SK-N-SH (cell line): ENCODE measurements at regions not wholly inside any gene's neighbourhood (a gene's known extent, or its start where the extent isn't known, plus 50 kb on each side); places are given as distances from the start of the nearest gene placed in this dataset.

ENCODE experiments used
- CTCF ChIA-PET: fragments of 300-600, 350-600 bp; formaldehyde crosslinking; extraction: SDS; loops from one replicate; lab custom pipeline; 2021; lab: Yijun Ruan, JAX
- POLR2A ChIA-PET: fragments of 350-600 bp; sonication (Branson Sonifier 250); formaldehyde crosslinking; extraction: SDS; loops from one replicate; lab custom pipeline; 2020; ENCODE audit warnings: antibody characterized with exemption, inconsistent platforms; lab: Yijun Ruan, JAX
- DNase-seq: peaks from one replicate; pipeline ENCODE4 v3.0.0; 2012
- H2AFZ ChIP-seq: fragments of 200-600 bp; sonication (generic); 2 replicates; pipeline ENCODE4 v1.8.1; 2016; ENCODE audit warnings: antibody characterized with exemption, mild to moderate bottlenecking, low read depth
- H3F3A ChIP-seq: fragments of 200-600 bp; sonication (generic); replicated peaks from 2 replicates; pipeline ENCODE3; 2016; ENCODE audit warnings: antibody characterized with exemption, mild to moderate bottlenecking; ENCODE audit not compliant: insufficient read depth
- H3K27ac ChIP-seq, 2 experiments: fragments of 200-500 bp in 1 of 2; fragments of 200-600 bp in 1 of 2; sonication (Bioruptor generic) in 1 of 2; sonication (generic), shearing (Covaris generic) in 1 of 2; 2 replicates each; pipeline versions ENCODE4 v1.5.1 to v1.6.1; 2014 to 2016; ENCODE audit warnings: low read depth in 2 of 2, inconsistent platforms in 1 of 2, low read length in 1 of 2, mild to moderate bottlenecking in 1 of 2, mixed read lengths in 1 of 2
- H3K27me3 ChIP-seq: fragments of 200-600 bp; sonication (generic), shearing (Covaris generic); 2 replicates; pipeline ENCODE4 v1.6.1; 2016; ENCODE audit warnings: mixed run types; ENCODE audit not compliant: insufficient read depth
- H3K36me3 ChIP-seq, 2 experiments: fragments of 200-500 bp in 1 of 2; fragments of 200-600 bp in 1 of 2; sonication (Bioruptor generic) in 1 of 2; sonication (generic) in 1 of 2; replicated peaks in 1 of 2; 2 replicates each; pipeline versions ENCODE3 to v1.5.1; 2014 to 2016; ENCODE audit warnings: low read length in 1 of 2, mild to moderate bottlenecking in 1 of 2; ENCODE audit not compliant: insufficient read depth in 2 of 2, control insufficient read depth in 1 of 2
- H3K4me1 ChIP-seq, 2 experiments: fragments of 200-500 bp in 1 of 2; fragments of 200-600 bp in 1 of 2; sonication (Bioruptor generic) in 1 of 2; sonication (generic), shearing (Covaris generic) in 1 of 2; 2 replicates each; pipeline versions ENCODE4 v1.5.1 to v1.6.1; 2014 to 2016; ENCODE audit warnings: low read depth in 1 of 2, low read length in 1 of 2, mixed run types in 1 of 2; ENCODE audit not compliant: insufficient read depth in 2 of 2, control insufficient read depth in 1 of 2
- H3K4me2 ChIP-seq: fragments of 200-600 bp; sonication (generic), shearing (Covaris generic); 2 replicates; pipeline ENCODE4 v1.6.1; 2017; ENCODE audit warnings: mixed run types
- H3K4me3 ChIP-seq, 2 experiments: fragments of 200-500 bp in 1 of 2; fragments of 200-600 bp in 1 of 2; sonication (Bioruptor generic) in 1 of 2; sonication (generic), shearing (Covaris generic) in 1 of 2; 2 replicates each; pipeline versions ENCODE4 v1.5.1 to v1.8.1; 2014 to 2016; ENCODE audit warnings: low read depth in 2 of 2, inconsistent platforms in 1 of 2, low read length in 1 of 2, mild to moderate bottlenecking in 1 of 2, mixed read lengths in 1 of 2, moderate library complexity in 1 of 2
- H3K79me2 ChIP-seq: fragments of 200-600 bp; sonication (generic); 2 replicates; pipeline ENCODE4 v1.8.1; 2017; ENCODE audit warnings: mild to moderate bottlenecking; ENCODE audit not compliant: insufficient read depth
- H3K9ac ChIP-seq: fragments of 200-600 bp; sonication (generic); 2 replicates; pipeline ENCODE4 v1.6.1; 2017; ENCODE audit warnings: mixed run types
- H3K9me2 ChIP-seq: fragments of 200-600 bp; sonication (generic); 2 replicates; pipeline ENCODE4 v1.6.1; 2017; ENCODE audit warnings: mixed run types
- H3K9me3 ChIP-seq: fragments of 200-600 bp; sonication (generic); 2 replicates; pipeline ENCODE4 v1.6.1; 2017; ENCODE audit warnings: mixed run types, mild to moderate bottlenecking, moderate library complexity
- H4K20me1 ChIP-seq: fragments of 200-600 bp; sonication (generic); 2 replicates; pipeline ENCODE4 v1.6.1; 2017; ENCODE audit warnings: mild to moderate bottlenecking, mixed run types; ENCODE audit not compliant: insufficient read depth
- CHD2 ChIP-seq: fragments of 150-350 bp; IDR thresholded peaks from 2 replicates; pipeline ENCODE4 v1.6.1; 2018; ENCODE audit warnings: low read length; ENCODE audit not compliant: partially characterized antibody
- ELF1 ChIP-seq: IDR thresholded peaks from 2 replicates; pipeline ENCODE4 v1.4.0; 2012
- EZH2phosphoT487 ChIP-seq: fragments of 200-600 bp; sonication (generic); IDR thresholded peaks from 2 replicates; pipeline ENCODE4 v1.6.1; 2017; ENCODE audit warnings: low read depth, mixed run types, mild to moderate bottlenecking, antibody characterized with exemption, moderate library complexity, borderline replicate concordance
- FOXM1 ChIP-seq: IDR thresholded peaks from 2 replicates; pipeline ENCODE4 v1.4.0; 2012; ENCODE audit warnings: low read depth, mild to moderate bottlenecking
- GABPA ChIP-seq: IDR thresholded peaks from 2 replicates; pipeline ENCODE4 v1.4.0; 2012; ENCODE audit warnings: low read depth, mild to moderate bottlenecking
- JUND ChIP-seq: IDR thresholded peaks from 2 replicates; pipeline ENCODE4 v1.4.0; 2012
- NFIC ChIP-seq: IDR thresholded peaks from 2 replicates; pipeline ENCODE4 v1.4.0; 2012; ENCODE audit warnings: borderline replicate concordance
- NRF1 ChIP-seq: IDR thresholded peaks from 2 replicates; pipeline ENCODE4 v1.6.1; 2012; ENCODE audit warnings: low read depth, mild to moderate bottlenecking, low read length
- PBX3 ChIP-seq: IDR thresholded peaks from 2 replicates; pipeline ENCODE4; 2012
- RAD21 ChIP-seq: IDR thresholded peaks from 2 replicates; pipeline ENCODE4 v1.6.1; 2012; ENCODE audit warnings: mild to moderate bottlenecking, low read length
- SIN3A ChIP-seq: IDR thresholded peaks from 2 replicates; pipeline ENCODE4 v1.6.1; 2012; ENCODE audit warnings: low read depth, mild to moderate bottlenecking, low read length, moderate library complexity, borderline replicate concordance
- SMC3 ChIP-seq: IDR thresholded peaks from 2 replicates; pipeline ENCODE4 v1.6.1; 2012; ENCODE audit warnings: low read depth, low read length, improper control_type of control experiment
- TAF1 ChIP-seq: IDR thresholded peaks from 2 replicates; pipeline ENCODE4 v1.6.1; 2012; ENCODE audit warnings: low read depth, mild to moderate bottlenecking, low read length, moderate library complexity, borderline replicate concordance
- TEAD4 ChIP-seq: IDR thresholded peaks from 2 replicates; pipeline ENCODE4 v1.4.0; 2012; ENCODE audit warnings: mild to moderate bottlenecking, borderline replicate concordance; ENCODE audit not compliant: insufficient read depth
- USF1 ChIP-seq: IDR thresholded peaks from 2 replicates; pipeline ENCODE4 v1.4.0; 2012; ENCODE audit warnings: low read depth, borderline replicate concordance
- YY1 ChIP-seq: IDR thresholded peaks from 2 replicates; pipeline ENCODE4 v1.4.0; 2012; ENCODE audit warnings: low read depth, mild to moderate bottlenecking
- WGBS: methylation state at CpG from one replicate; pipeline ENCODE4 v1.1.6; 2017; ENCODE audit warnings: low lambda C conversion rate; 5-methylcytosine and 5-hydroxymethylcytosine counted together
- TF ChIP-seq, protein P1 (sequence below): IDR thresholded peaks from 2 replicates; pipeline ENCODE4 v1.4.0; 2012; ENCODE audit warnings: low read depth, borderline replicate concordance
- TF ChIP-seq, protein P2 (sequence below): IDR thresholded peaks from 2 replicates; pipeline ENCODE4 v1.4.0; 2012; ENCODE audit warnings: low read depth

- H3K9me3 ChIP-seq, result no peaks in the 10 kb centered on the region
- no peak overlapping the region for H3K4me2 ChIP-seq
- no peaks in the 10 kb centered on the region for H3K36me3 ChIP-seq
- H2AFZ ChIP-seq, result no peak overlapping the region
- no peak overlapping the region for H3K4me3 ChIP-seq
- H3K9me2 ChIP-seq, result no peaks in the 10 kb centered on the region
- TF ChIP-seq SMC3 (no peak), SIN3A (no peak), USF1 (no peak), ELF1 (no peak)
- TF ChIP-seq, protein P1, sequence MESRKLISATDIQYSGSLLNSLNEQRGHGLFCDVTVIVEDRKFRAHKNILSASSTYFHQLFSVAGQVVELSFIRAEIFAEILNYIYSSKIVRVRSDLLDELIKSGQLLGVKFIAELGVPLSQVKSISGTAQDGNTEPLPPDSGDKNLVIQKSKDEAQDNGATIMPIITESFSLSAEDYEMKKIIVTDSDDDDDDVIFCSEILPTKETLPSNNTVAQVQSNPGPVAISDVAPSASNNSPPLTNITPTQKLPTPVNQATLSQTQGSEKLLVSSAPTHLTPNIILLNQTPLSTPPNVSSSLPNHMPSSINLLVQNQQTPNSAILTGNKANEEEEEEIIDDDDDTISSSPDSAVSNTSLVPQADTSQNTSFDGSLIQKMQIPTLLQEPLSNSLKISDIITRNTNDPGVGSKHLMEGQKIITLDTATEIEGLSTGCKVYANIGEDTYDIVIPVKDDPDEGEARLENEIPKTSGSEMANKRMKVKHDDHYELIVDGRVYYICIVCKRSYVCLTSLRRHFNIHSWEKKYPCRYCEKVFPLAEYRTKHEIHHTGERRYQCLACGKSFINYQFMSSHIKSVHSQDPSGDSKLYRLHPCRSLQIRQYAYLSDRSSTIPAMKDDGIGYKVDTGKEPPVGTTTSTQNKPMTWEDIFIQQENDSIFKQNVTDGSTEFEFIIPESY, result no peak
- no peak overlapping the region for H3K27ac ChIP-seq
- no peak overlapping the region for H3K9ac ChIP-seq
- no peaks in the 10 kb centered on the region for H4K20me1 ChIP-seq
- ChIA-PET POLR2A (no interaction called here), CTCF (no interaction called here)
- H3K79me2 ChIP-seq, result no peaks in the 10 kb centered on the region
- DNase-seq, result no peak
- WGBS, result 54% methylated on average over 10 of the region's 11 CpGs
- H3K27me3 ChIP-seq, result no peaks in the 10 kb centered on the region
- no peaks in the 10 kb centered on the region for H3F3A ChIP-seq
- no peaks in the 10 kb centered on the region for H3K4me1 ChIP-seq
These were observed 1376.4 kb downstream of the TBC1D22A start for GRCh38 chr22:48138855-48139254.

DNA sequence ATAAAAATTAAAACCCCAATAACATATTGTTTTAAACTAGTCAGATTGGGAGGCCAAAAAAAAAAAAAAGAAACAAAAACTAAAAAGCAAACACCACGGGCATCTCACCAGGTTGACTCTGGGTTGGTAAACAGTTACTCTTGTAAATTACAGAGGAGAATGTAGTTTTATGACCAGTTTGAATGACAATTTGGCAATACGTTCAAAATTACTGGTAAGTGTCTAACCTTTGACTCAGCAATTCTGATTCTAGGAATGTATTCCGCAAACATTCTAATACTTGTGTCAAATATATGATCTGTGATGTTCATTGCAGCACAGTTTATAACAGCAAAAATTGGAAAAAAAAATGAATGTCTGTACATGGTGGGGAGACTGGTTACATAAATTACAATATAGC is 1376.0 kb downstream of the TBC1D22A start:
- TF ChIP-seq TEAD4 (no peak), ELF1 (no peak), GABPA (no peak)
- no peaks in the 10 kb centered on the region for H4K20me1 ChIP-seq
- CTCF ChIA-PET, result no interaction called here

GRCh38 chr22:48137640-48138039 is 1375.2 kb downstream of the TBC1D22A start:
- H4K20me1 ChIP-seq, result no peaks in the 10 kb centered on the region
- ChIA-PET CTCF (no interaction called here), POLR2A (no interaction called here)
- H3K4me1 ChIP-seq, result no peaks in the 10 kb centered on the region
- no peak overlapping the region for H3K27ac ChIP-seq
- H3K9me3 ChIP-seq, result no peaks in the 10 kb centered on the region
- H3K27me3 ChIP-seq, result no peaks in the 10 kb centered on the region
- H3K36me3 ChIP-seq, result no peaks in the 10 kb centered on the region
- H3K4me3 ChIP-seq, result no peak overlapping the region
- H3K4me2 ChIP-seq, result no peak overlapping the region
- 6% methylated on average over 5 of the region's 10 CpGs for WGBS
- no peak overlapping the region for H3K9ac ChIP-seq
- no peaks in the 10 kb centered on the region for H3F3A ChIP-seq
- no peaks in the 10 kb centered on the region for H3K9me2 ChIP-seq
- no peaks in the 10 kb centered on the region for H3K79me2 ChIP-seq
- no peak for TF ChIP-seq JUND
- TF ChIP-seq GABPA, result no peak
- TF ChIP-seq NFIC, result no peak
- TF ChIP-seq, protein P2, sequence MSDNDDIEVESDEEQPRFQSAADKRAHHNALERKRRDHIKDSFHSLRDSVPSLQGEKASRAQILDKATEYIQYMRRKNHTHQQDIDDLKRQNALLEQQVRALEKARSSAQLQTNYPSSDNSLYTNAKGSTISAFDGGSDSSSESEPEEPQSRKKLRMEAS, result no peak
- no peak for TF ChIP-seq FOXM1
- no peak for TF ChIP-seq ELF1
- TF ChIP-seq EZH2phosphoT487, result no peak
- TF ChIP-seq RAD21, result no peak
- no peak for TF ChIP-seq SMC3
- no peak for TF ChIP-seq NRF1
- TF ChIP-seq TAF1, result no peak
- no peak for TF ChIP-seq CHD2
- TF ChIP-seq YY1, result no peak
- TF ChIP-seq PBX3, result no peak
- H2AFZ ChIP-seq, result no peak overlapping the region
- DNase-seq, result no peak

More for the DNA sequence above, 1376.0 kb downstream of the TBC1D22A start:
- Histone ChIP-seq H3K9me2 (no peaks in the 10 kb centered on the region), H3K4me1 (no peaks in the 10 kb centered on the region), H3K4me3 (no peak overlapping the region), H3F3A (no peaks in the 10 kb centered on the region), H3K27me3 (no peaks in the 10 kb centered on the region), H3K27ac (no peak overlapping the region), H3K79me2 (no peaks in the 10 kb centered on the region), H3K9me3 (no peaks in the 10 kb centered on the region), H3K9ac (no peak overlapping the region), H2AFZ (no peak overlapping the region), H3K36me3 (no peaks in the 10 kb centered on the region), H3K4me2 (no peak overlapping the region)
- 21% methylated on average over 3 of the region's 3 CpGs for WGBS
- no peak for DNase-seq
- POLR2A ChIA-PET, result no interaction called here
